H9 (cell line): ENCODE measurements at regions not wholly inside any gene's neighbourhood (a gene's known extent, or its start where the extent isn't known, plus 50 kb on each side); places are given as distances from the start of the nearest gene placed in this dataset.

ENCODE experiments used
- DNase-seq: peaks from one replicate; pipeline ENCODE4 v3.0.0-alpha.2; 2017
- H2AFZ ChIP-seq: one replicate; pipeline ENCODE4 v1.6.1; 2013; ENCODE audit warnings: mild to moderate bottlenecking, low read length, control low read depth, moderate library complexity
- H2AK5ac ChIP-seq: 2 replicates; pipeline ENCODE4 v1.6.1; 2013; ENCODE audit warnings: low read length, control low read depth, mixed read lengths; ENCODE audit not compliant: insufficient read length
- H2BK120ac ChIP-seq: one replicate; pipeline ENCODE4 v1.6.1; 2013; ENCODE audit warnings: low read depth, mild to moderate bottlenecking, low read length, control low read depth, inconsistent platforms; ENCODE audit not compliant: poor library complexity, severe bottlenecking
- H2BK12ac ChIP-seq: 2 replicates; pipeline ENCODE4 v1.6.1; 2013; ENCODE audit warnings: low read length, control low read depth, mixed read lengths, low read depth; ENCODE audit not compliant: insufficient read length
- H2BK15ac ChIP-seq: 2 replicates; pipeline ENCODE4 v1.6.1; 2013; ENCODE audit warnings: low read depth, low read length, control low read depth
- H2BK20ac ChIP-seq: one replicate; pipeline ENCODE4 v1.6.1; 2013; ENCODE audit warnings: low read depth, mild to moderate bottlenecking, low read length, control low read depth, inconsistent platforms; ENCODE audit not compliant: poor library complexity, severe bottlenecking
- H2BK5ac ChIP-seq: 2 replicates; pipeline ENCODE4 v1.6.1; 2013; ENCODE audit warnings: low read length, control low read depth, mixed read lengths; ENCODE audit not compliant: insufficient read length
- H3K14ac ChIP-seq: 2 replicates; pipeline ENCODE4 v1.6.1; 2013; ENCODE audit warnings: low read length, control low read depth; ENCODE audit not compliant: insufficient read depth
- H3K18ac ChIP-seq: 2 replicates; pipeline ENCODE4 v1.6.1; 2013; ENCODE audit warnings: low read depth, mild to moderate bottlenecking, mixed read lengths, low read length, control low read depth; ENCODE audit not compliant: insufficient read length
- H3K23ac ChIP-seq: 2 replicates; pipeline ENCODE4 v1.6.1; 2013; ENCODE audit warnings: low read length, control low read depth, mixed read lengths, low read depth; ENCODE audit not compliant: insufficient read length
- H3K23me2 ChIP-seq: 2 replicates; pipeline ENCODE4 v1.6.1; 2013; ENCODE audit warnings: low read depth, mild to moderate bottlenecking, mixed read lengths, low read length, control low read depth; ENCODE audit not compliant: insufficient read length, poor library complexity, severe bottlenecking
- H3K27ac ChIP-seq: 2 replicates; pipeline ENCODE4 v1.5.1; 2013; ENCODE audit warnings: low read length, control low read depth, mixed read lengths, low read depth; ENCODE audit not compliant: insufficient read length
- H3K27me3 ChIP-seq: 2 replicates; pipeline ENCODE4 v1.6.1; 2013; ENCODE audit warnings: low read length, control low read depth, inconsistent platforms; ENCODE audit not compliant: insufficient read depth
- H3K4ac ChIP-seq: 2 replicates; pipeline ENCODE4 v1.6.1; 2013; ENCODE audit warnings: low read depth, mild to moderate bottlenecking, control low read depth, inconsistent platforms, low read length, moderate library complexity
- H3K4me1 ChIP-seq: 2 replicates; pipeline ENCODE4 v1.6.1; 2013; ENCODE audit warnings: low read length, control low read depth, inconsistent platforms; ENCODE audit not compliant: insufficient read depth
- H3K4me2 ChIP-seq: 2 replicates; pipeline ENCODE4 v1.6.1; 2013; ENCODE audit warnings: low read length, control low read depth, mixed read lengths; ENCODE audit not compliant: insufficient read length, insufficient read depth
- H3K56ac ChIP-seq: 2 replicates; pipeline ENCODE4 v1.6.1; 2013; ENCODE audit warnings: low read depth, mild to moderate bottlenecking, mixed read lengths, low read length, control low read depth; ENCODE audit not compliant: insufficient read length
- H3K79me1 ChIP-seq: 2 replicates; pipeline ENCODE4 v1.6.1; 2013; ENCODE audit warnings: low read depth, mild to moderate bottlenecking, moderate library complexity, low read length, control low read depth, inconsistent platforms; ENCODE audit not compliant: insufficient read depth, poor library complexity, severe bottlenecking
- H3K79me2 ChIP-seq: 2 replicates; pipeline ENCODE4 v1.6.1; 2013; ENCODE audit warnings: low read length, control low read depth, inconsistent platforms; ENCODE audit not compliant: insufficient read depth
- H3K9ac ChIP-seq: 2 replicates; pipeline ENCODE4 v1.6.1; 2013; ENCODE audit warnings: low read length, control low read depth, mixed read lengths; ENCODE audit not compliant: insufficient read length; ENCODE audit errors: extremely low read depth
- H3K9me3 ChIP-seq: one replicate; pipeline ENCODE4 v1.6.1; 2013; ENCODE audit warnings: low read depth, low read length, inconsistent platforms; ENCODE audit not compliant: control insufficient read depth
- H3T11ph ChIP-seq: one replicate; pipeline ENCODE4 v1.6.1; 2013; ENCODE audit warnings: mild to moderate bottlenecking, low read length, control low read depth, inconsistent platforms
- H4K20me1 ChIP-seq: one replicate; pipeline ENCODE4 v1.6.1; 2013; ENCODE audit not compliant: control insufficient read depth, insufficient read length, insufficient read depth
- H4K5ac ChIP-seq: 2 replicates; pipeline ENCODE4 v1.6.1; 2013; ENCODE audit warnings: low read depth, mild to moderate bottlenecking, mixed read lengths, low read length, control low read depth; ENCODE audit not compliant: insufficient read length
- H4K8ac ChIP-seq: replicated peaks from 2 replicates; pipeline ENCODE4 v1.6.1; 2013; ENCODE audit warnings: low read length, control low read depth, mixed read lengths, low read depth; ENCODE audit not compliant: insufficient read length
- H4K91ac ChIP-seq: 2 replicates; pipeline ENCODE4 v1.6.1; 2013; ENCODE audit warnings: low read depth, mild to moderate bottlenecking, moderate library complexity, mixed read lengths, low read length, control low read depth; ENCODE audit not compliant: insufficient read length
- H3K27ac Mint-ChIP-seq, 3 experiments: 2 replicates in 2 of 3; 3 replicates in 1 of 3; pipeline ENCODE4 v1.8.0; 2020 to 2021; ENCODE audit warnings: mixed read lengths in 3 of 3, mild to moderate bottlenecking in 1 of 3, moderate library complexity in 1 of 3
- H3K27me3 Mint-ChIP-seq: 2 replicates; pipeline ENCODE4 v1.8.0; 2021; ENCODE audit warnings: low read depth, mild to moderate bottlenecking, moderate library complexity, mixed read lengths
- H3K36me3 Mint-ChIP-seq, 3 experiments: 2 replicates in 2 of 3; 3 replicates in 1 of 3; pipeline ENCODE4 v1.8.0; 2020 to 2021; ENCODE audit warnings: low read depth in 3 of 3, mixed read lengths in 3 of 3; ENCODE audit not compliant: insufficient read depth in 1 of 3
- H3K4me1 Mint-ChIP-seq, 2 experiments: 2 replicates each; pipeline ENCODE4 v1.8.0; 2020; ENCODE audit warnings: mixed read lengths in 2 of 2
- H3K4me3 Mint-ChIP-seq, 2 experiments: 2 replicates in 1 of 2; 3 replicates in 1 of 2; pipeline ENCODE4 v1.8.0; 2020 to 2021; ENCODE audit warnings: mild to moderate bottlenecking in 2 of 2, mixed read lengths in 2 of 2, moderate library complexity in 1 of 2
- H3K9me3 Mint-ChIP-seq, 2 experiments: 2 replicates in 1 of 2; 3 replicates in 1 of 2; pipeline ENCODE4 v1.8.0; 2020; ENCODE audit warnings: mild to moderate bottlenecking in 2 of 2, mixed read lengths in 2 of 2, moderate library complexity in 1 of 2
- CTCF ChIP-seq: fragments of 200-600 bp; sonication (generic); conservative IDR thresholded peaks from 3 replicates; pipeline ENCODE4 v1.8.0; 2021; ENCODE audit warnings: antibody characterized with exemption, mild to moderate bottlenecking

DNA sequence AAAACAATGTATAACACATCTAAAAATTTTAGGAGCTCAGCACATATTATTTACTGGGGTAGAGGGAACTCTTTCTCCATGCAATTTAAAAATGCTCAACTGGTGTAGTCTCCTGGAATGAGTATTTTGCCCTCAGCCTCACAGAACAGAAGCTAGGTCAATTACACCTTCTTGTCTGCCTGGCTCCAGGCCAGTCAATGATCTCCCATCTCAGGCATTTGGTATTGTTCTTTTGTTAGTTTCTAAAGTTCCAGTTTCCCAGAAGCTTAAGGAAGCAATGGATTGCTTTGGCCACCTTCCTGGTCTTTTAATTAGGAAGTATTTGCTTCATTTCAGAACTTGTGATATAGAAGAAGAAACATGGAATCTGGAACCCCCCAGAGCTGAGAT, 360.3 kb upstream of the ASIC2 start:
- no peak overlapping the region for H4K5ac ChIP-seq
- no peak overlapping the region for H4K91ac ChIP-seq
- no peak overlapping the region for H3K14ac ChIP-seq
- H3K4ac ChIP-seq: no peak overlapping the region
- no peaks in the 10 kb centered on the region for H3K79me2 ChIP-seq
- H2BK5ac ChIP-seq: no peak overlapping the region
- no peaks in the 10 kb centered on the region for H3K27me3 ChIP-seq
- DNase-seq: no peak
- no peak overlapping the region for H2BK120ac ChIP-seq
- H4K20me1 ChIP-seq: no peaks in the 10 kb centered on the region
- H3K4me1 Mint-ChIP-seq: peaks cover 5 to 6% of the 10 kb centered on the region in 2 experiments; a peak in 3 of 4 replicates
- H3K9ac ChIP-seq: no peak overlapping the region
- H3K4me3 Mint-ChIP-seq: no peak overlapping the region
- no peaks in the 10 kb centered on the region for H3K79me1 ChIP-seq
- no peak overlapping the region for H2BK15ac ChIP-seq
- no peaks in the 10 kb centered on the region for H3K9me3 Mint-ChIP-seq
- no peak overlapping the region for H3K27ac ChIP-seq
- H3K23me2 ChIP-seq: no peaks in the 10 kb centered on the region
- H3K23ac ChIP-seq: no peak overlapping the region
- H3K4me2 ChIP-seq: no peak overlapping the region
- H3K18ac ChIP-seq: no peak overlapping the region
- no peaks in the 10 kb centered on the region for H3K9me3 ChIP-seq
- no peak overlapping the region for H3T11ph ChIP-seq
- H2BK20ac ChIP-seq: no peak overlapping the region
- peaks cover 4% of the 10 kb centered on the region; the same call in 1 of the 2 replicates for H3K27me3 Mint-ChIP-seq
- H3K4me1 ChIP-seq: no peaks in the 10 kb centered on the region
- H2BK12ac ChIP-seq: no peak overlapping the region
- no peak overlapping the region for H4K8ac ChIP-seq
- H2AFZ ChIP-seq: no peak overlapping the region
- no peaks in the 10 kb centered on the region for H3K36me3 Mint-ChIP-seq
- no peak for TF ChIP-seq CTCF
- no peak overlapping the region for H2AK5ac ChIP-seq
- H3K27ac Mint-ChIP-seq: no peak overlapping the region
- no peak overlapping the region for H3K56ac ChIP-seq
